GM23338 (cell line): ENCODE measurements at regions not wholly inside any gene's neighbourhood (a gene's known extent, or its start where the extent isn't known, plus 50 kb on each side); places are given as distances from the start of the nearest gene placed in this dataset.

Source experiments
- ATAC-seq: fragments of 200-7000 bp; cut with Tn5 transposase; 3 replicates; pipeline ENCODE4 v1.9.1; 2020
- DNase-seq: peaks from one replicate; pipeline ENCODE4 v3.0.0-alpha.2; 2015; ENCODE audit warnings: low spot score
- H2AFZ ChIP-seq: fragments of 200-600 bp; sonication (generic); 2 replicates; pipeline ENCODE4 v1.8.0; 2016; ENCODE audit warnings: antibody characterized with exemption, mild to moderate bottlenecking, moderate library complexity
- H3F3A ChIP-seq: fragments of 200-600 bp; sonication (generic); replicated peaks from 2 replicates; pipeline ENCODE4 v1.8.0; 2017; ENCODE audit warnings: antibody characterized with exemption, mixed run types, low read depth
- H3K27ac ChIP-seq: fragments of 200-600 bp; sonication (generic); 2 replicates; pipeline ENCODE4 v1.6.1; 2016; ENCODE audit warnings: low read depth
- H3K27me3 ChIP-seq: fragments of 200-600 bp; sonication (generic); 2 replicates; pipeline ENCODE4 v1.8.0; 2016; ENCODE audit warnings: mild to moderate bottlenecking, mixed run types, moderate library complexity; ENCODE audit not compliant: insufficient read depth
- H3K36me3 ChIP-seq: fragments of 200-600 bp; sonication (generic); 2 replicates; pipeline ENCODE4 v1.8.0; 2016; ENCODE audit warnings: mild to moderate bottlenecking; ENCODE audit not compliant: insufficient read depth
- H3K4me1 ChIP-seq: fragments of 200-600 bp; sonication (generic); 2 replicates; pipeline ENCODE4 v1.8.0; 2016; ENCODE audit warnings: mild to moderate bottlenecking, moderate library complexity; ENCODE audit not compliant: insufficient read depth
- H3K4me2 ChIP-seq: fragments of 200-600 bp; sonication (generic); 2 replicates; pipeline ENCODE4 v1.7.1; 2017; ENCODE audit warnings: mixed run types
- H3K4me3 ChIP-seq: fragments of 200-600 bp; sonication (generic); 2 replicates; pipeline ENCODE4 v1.6.1; 2016; ENCODE audit warnings: mixed run types
- H3K79me2 ChIP-seq: fragments of 200-600 bp; sonication (generic); replicated peaks from 2 replicates; pipeline ENCODE4 v1.8.0; 2017; ENCODE audit warnings: mild to moderate bottlenecking; ENCODE audit not compliant: insufficient read depth
- H3K9me2 ChIP-seq: fragments of 200-600 bp; sonication (generic); 2 replicates; pipeline ENCODE4 v1.8.0; 2017; ENCODE audit not compliant: insufficient read depth
- H4K20me1 ChIP-seq: fragments of 200-600 bp; sonication (generic); replicated peaks from 2 replicates; pipeline ENCODE4 v1.8.0; 2017; ENCODE audit warnings: mild to moderate bottlenecking; ENCODE audit not compliant: insufficient read depth
- H3K27ac Mint-ChIP-seq: 2 replicates; pipeline ENCODE4 v1.8.0; 2020; ENCODE audit warnings: inconsistent platforms, mild to moderate bottlenecking, moderate library complexity, mixed read lengths
- H3K27me3 Mint-ChIP-seq: 3 replicates; pipeline ENCODE4 v1.8.0; 2022; ENCODE audit warnings: low read depth, mild to moderate bottlenecking, moderate library complexity, mixed read lengths, inconsistent platforms; ENCODE audit not compliant: insufficient read depth, poor library complexity
- H3K36me3 Mint-ChIP-seq: 3 replicates; pipeline ENCODE4 v1.8.0; 2021; ENCODE audit warnings: low read depth, mild to moderate bottlenecking, inconsistent platforms, moderate library complexity, mixed read lengths
- H3K4me1 Mint-ChIP-seq: 3 replicates; pipeline ENCODE4 v1.8.0; 2020; ENCODE audit warnings: mild to moderate bottlenecking, inconsistent platforms, mixed read lengths
- H3K4me3 Mint-ChIP-seq: 3 replicates; pipeline ENCODE4 v1.8.0; 2021; ENCODE audit warnings: moderate library complexity, mild to moderate bottlenecking, inconsistent platforms, mixed read lengths
- H3K9me3 Mint-ChIP-seq: 3 replicates; pipeline ENCODE4 v1.8.0; 2020; ENCODE audit warnings: moderate library complexity, mild to moderate bottlenecking, inconsistent platforms, mixed read lengths
- CREB1 ChIP-seq: fragments of 250-450 bp; sonication (Bioruptor Pico); IDR thresholded peaks from 2 replicates; pipeline ENCODE4 v1.5.0; 2020; ENCODE audit warnings: low read depth, mild to moderate bottlenecking, moderate library complexity
- ETS1 ChIP-seq: IDR thresholded peaks from 2 replicates; pipeline ENCODE4 v1.6.1; 2016; ENCODE audit warnings: antibody characterized with exemption
- EZH2 ChIP-seq: fragments of 200-600 bp; sonication (generic); IDR thresholded peaks from one replicate; pipeline ENCODE4 v1.8.0; 2017; ENCODE audit warnings: antibody characterized with exemption, mild to moderate bottlenecking, low read depth; ENCODE audit not compliant: unreplicated experiment
- JUNB ChIP-seq: IDR thresholded peaks from one replicate; pipeline ENCODE4 v1.6.1; 2016; ENCODE audit warnings: antibody characterized with exemption; ENCODE audit not compliant: unreplicated experiment
- NANOG ChIP-seq: IDR thresholded peaks from 2 replicates; pipeline ENCODE4 v1.6.1; 2016; ENCODE audit warnings: antibody characterized with exemption, borderline replicate concordance
- POLR2AphosphoS5 ChIP-seq: IDR thresholded peaks from 2 replicates; pipeline ENCODE4 v1.6.1; 2016; ENCODE audit warnings: antibody characterized with exemption, low read depth
- REST ChIP-seq: IDR thresholded peaks from one replicate; pipeline ENCODE4 v1.6.1; 2018; ENCODE audit warnings: antibody characterized with exemption; ENCODE audit not compliant: unreplicated experiment
- STAT1 ChIP-seq: IDR thresholded peaks from one replicate; pipeline ENCODE4 v1.6.1; 2016; ENCODE audit warnings: antibody characterized with exemption; ENCODE audit not compliant: unreplicated experiment
- ZNF114 ChIP-seq: fragments of 250-450 bp; sonication (Bioruptor Pico); IDR thresholded peaks from 2 replicates; pipeline ENCODE4 v1.5.0; 2020; ENCODE audit warnings: mild to moderate bottlenecking, moderate library complexity
- ZNF331 ChIP-seq: fragments of 250-450 bp; sonication (Bioruptor Pico); IDR thresholded peaks from 2 replicates; pipeline ENCODE4 v1.5.0; 2020; ENCODE audit warnings: low read depth, mild to moderate bottlenecking, moderate library complexity
- ZNF462 ChIP-seq: fragments of 250-450 bp; sonication (Bioruptor Pico); IDR thresholded peaks from 2 replicates; pipeline ENCODE4 v1.5.0; 2020; ENCODE audit warnings: mild to moderate bottlenecking, moderate library complexity

GRCh38 chr18:22020867-22021370, 148.5 kb upstream of the GATA6 start (continued):
- TF ChIP-seq ETS1 (no peak), REST (no peak), JUNB (no peak), STAT1 (no peak), ZNF331 (CRISPR knock-in tag) (no peak), EZH2 (no peak), POLR2AphosphoS5 (no peak)

- H3K4me3 ChIP-seq, result no peak overlapping the region
- H3K27ac Mint-ChIP-seq, result no peak overlapping the region
- H3K27me3 Mint-ChIP-seq, result no peaks in the 10 kb centered on the region
- no peaks in the 10 kb centered on the region; the same call in 2 of the 3 replicates for H3K9me3 Mint-ChIP-seq
- no peaks in the 10 kb centered on the region for H3F3A ChIP-seq
- no peak overlapping the region for H2AFZ ChIP-seq
- H3K4me3 Mint-ChIP-seq, result no peak overlapping the region
- H3K79me2 ChIP-seq, result no peaks in the 10 kb centered on the region
- H4K20me1 ChIP-seq, result no peaks in the 10 kb centered on the region
- ATAC-seq (no peak), DNase-seq (no peak)
- 0 out of 2 replicates have a peak, but pooled peaks cover 3% of the 10 kb centered on the region for H3K9me2 ChIP-seq
- H3K27me3 ChIP-seq, result no peaks in the 10 kb centered on the region
- no peak overlapping the region for H3K4me2 ChIP-seq
- H3K4me1 Mint-ChIP-seq, result peaks cover 10% of the 10 kb centered on the region
- H3K36me3 Mint-ChIP-seq, result no peaks in the 10 kb centered on the region
- no peak overlapping the region for H3K27ac ChIP-seq
- no peaks in the 10 kb centered on the region for H3K4me1 ChIP-seq
- no peaks in the 10 kb centered on the region for H3K36me3 ChIP-seq
- TF ChIP-seq ZNF462 (CRISPR knock-in tag) (no peak), ETS1 (no peak), NANOG (no peak), STAT1 (no peak), ZNF114 (no peak), CREB1 (no peak)
Measured at GRCh38 chr18:22021701-22022100, 147.7 kb upstream of the GATA6 start.
